T-helper 2 cell treated with Interferon-gamma antibody and Interleukin-4, amounts not matched to agents 5 μg/mL and 100 μg/mL, for 36 hours (primary cell): ENCODE measurements at regions not wholly inside any gene's neighbourhood (a gene's known extent, or its start where the extent isn't known, plus 50 kb on each side); places are given as distances from the start of the nearest gene placed in this dataset.
"Not testable (repeated sequence)": the region's sequence is repeated elsewhere in the genome, so short reads cannot be mapped to it uniquely, and the experiment has no call there.

Experiments
- DNase-seq: peaks from one replicate; pipeline ENCODE4 v3.0.0; 2021; ENCODE audit warnings: low spot score
- H3K27ac Mint-ChIP-seq: one replicate; pipeline ENCODE4 v1.8.0; 2021; ENCODE audit warnings: mild to moderate bottlenecking, mixed read lengths
- H3K27me3 Mint-ChIP-seq: one replicate; pipeline ENCODE4 v1.8.0; 2021; ENCODE audit warnings: low read depth, mixed read lengths
- H3K36me3 Mint-ChIP-seq: one replicate; pipeline ENCODE4 v1.8.0; 2021; ENCODE audit warnings: low read depth, mixed read lengths
- H3K4me1 Mint-ChIP-seq: one replicate; pipeline ENCODE4 v1.8.0; 2021; ENCODE audit warnings: low read depth, mixed read lengths
- H3K4me3 Mint-ChIP-seq: one replicate; pipeline ENCODE4 v1.8.0; 2022; ENCODE audit warnings: mild to moderate bottlenecking, moderate library complexity, mixed read lengths
- H3K9me3 Mint-ChIP-seq: one replicate; pipeline ENCODE4 v1.8.0; 2021; ENCODE audit warnings: mixed read lengths

- H3K4me1 Mint-ChIP-seq = no peaks in the 10 kb centered on the region
- no peaks in the 10 kb centered on the region for H3K27me3 Mint-ChIP-seq
- no peak overlapping the region for H3K4me3 Mint-ChIP-seq
- no peak overlapping the region for H3K27ac Mint-ChIP-seq
- H3K36me3 Mint-ChIP-seq = no peaks in the 10 kb centered on the region
- H3K9me3 Mint-ChIP-seq = no peaks in the 10 kb centered on the region
- no peak for DNase-seq
These were observed 338.2 kb downstream of the NR4A2 start for GRCh38 chr2:155994315-155994714.

- no peak for DNase-seq
These were observed 348.7 kb downstream of the NR4A2 start for GRCh38 chr2:155983845-155984244.

GRCh38 chr2:155982135-155982534 lies 350.4 kb downstream of the NR4A2 start:
- no peaks in the 10 kb centered on the region for H3K9me3 Mint-ChIP-seq
- no peak for DNase-seq

More at GRCh38 chr2:155983845-155984244, 348.7 kb downstream of the NR4A2 start:
- Mint-ChIP-seq H3K4me1 (peaks cover 3% of the 10 kb centered on the region), H3K27me3 (no peaks in the 10 kb centered on the region), H3K27ac (no peak overlapping the region), H3K9me3 (no peaks in the 10 kb centered on the region), H3K36me3 (no peaks in the 10 kb centered on the region), H3K4me3 (no peak overlapping the region)

GRCh38 chr2:155980941-155981560 lies 351.5 kb downstream of the NR4A2 start:
- H3K36me3 Mint-ChIP-seq = no peaks in the 10 kb centered on the region
- no peak overlapping the region for H3K4me3 Mint-ChIP-seq
- H3K27me3 Mint-ChIP-seq = no peaks in the 10 kb centered on the region
- DNase-seq = no peak
- H3K4me1 Mint-ChIP-seq = peaks cover 3% of the 10 kb centered on the region
- no peak overlapping the region for H3K27ac Mint-ChIP-seq
- H3K9me3 Mint-ChIP-seq = no peaks in the 10 kb centered on the region

More at GRCh38 chr2:155982135-155982534, 350.4 kb downstream of the NR4A2 start:
- peaks cover 3% of the 10 kb centered on the region for H3K4me1 Mint-ChIP-seq
- no peaks in the 10 kb centered on the region for H3K36me3 Mint-ChIP-seq
- no peak overlapping the region for H3K4me3 Mint-ChIP-seq
- no peak overlapping the region for H3K27ac Mint-ChIP-seq
- H3K27me3 Mint-ChIP-seq = no peaks in the 10 kb centered on the region

- Mint-ChIP-seq H3K36me3 (no peaks in the 10 kb centered on the region), H3K27me3 (no peaks in the 10 kb centered on the region), H3K27ac (no peak overlapping the region), H3K4me1 (no peaks in the 10 kb centered on the region), H3K4me3 (no peak overlapping the region), H3K9me3 (no peaks in the 10 kb centered on the region)
- DNase-seq = no peak
These were observed 356.8 kb downstream of the NR4A2 start for GRCh38 chr2:155975734-155976133.

- Mint-ChIP-seq H3K27me3 (no peaks in the 10 kb centered on the region), H3K4me1 (no peaks in the 10 kb centered on the region), H3K4me3 (no peak overlapping the region), H3K36me3 (no peaks in the 10 kb centered on the region), H3K27ac (no peak overlapping the region), H3K9me3 (no peaks in the 10 kb centered on the region)
- no peak for DNase-seq
These were observed 359.6 kb downstream of the NR4A2 start for GRCh38 chr2:155972916-155973315.

- H3K4me3 Mint-ChIP-seq, H3K4me1 Mint-ChIP-seq, H3K27ac Mint-ChIP-seq, H3K36me3 Mint-ChIP-seq, H3K9me3 Mint-ChIP-seq, DNase-seq, H3K27me3 Mint-ChIP-seq: not testable (repeated sequence)
These were observed 366.5 kb downstream of the NR4A2 start for GRCh38 chr2:155966064-155966471.

GRCh38 chr2:155965415-155966063 lies 367.0 kb downstream of the NR4A2 start:
- no peaks in the 10 kb centered on the region for H3K36me3 Mint-ChIP-seq
- H3K4me1 Mint-ChIP-seq = no peaks in the 10 kb centered on the region
- no peaks in the 10 kb centered on the region for H3K27me3 Mint-ChIP-seq
- H3K9me3 Mint-ChIP-seq = no peaks in the 10 kb centered on the region
- no peak for DNase-seq
- no peak overlapping the region for H3K4me3 Mint-ChIP-seq
- H3K27ac Mint-ChIP-seq = no peak overlapping the region

- H3K27ac Mint-ChIP-seq = no peak overlapping the region
- no peaks in the 10 kb centered on the region for H3K4me1 Mint-ChIP-seq
- H3K9me3 Mint-ChIP-seq = no peaks in the 10 kb centered on the region
- no peaks in the 10 kb centered on the region for H3K36me3 Mint-ChIP-seq
- no peak overlapping the region for H3K4me3 Mint-ChIP-seq
- no peaks in the 10 kb centered on the region for H3K27me3 Mint-ChIP-seq
- DNase-seq = no peak
These were observed 370.9 kb downstream of the NR4A2 start for GRCh38 chr2:155961641-155962040.

GRCh38 chr2:155958834-155959233 lies 373.7 kb downstream of the NR4A2 start:
- Mint-ChIP-seq H3K4me1 (no peaks in the 10 kb centered on the region), H3K4me3 (no peak overlapping the region), H3K36me3 (no peaks in the 10 kb centered on the region), H3K9me3 (no peaks in the 10 kb centered on the region), H3K27ac (no peak overlapping the region), H3K27me3 (no peaks in the 10 kb centered on the region)
- no peak for DNase-seq

GRCh38 chr2:155947069-155947468 lies 385.5 kb downstream of the NR4A2 start:
- Mint-ChIP-seq H3K9me3 (peaks cover 4% of the 10 kb centered on the region), H3K36me3 (no peaks in the 10 kb centered on the region), H3K27me3 (no peaks in the 10 kb centered on the region), H3K4me3 (no peak overlapping the region), H3K4me1 (no peaks in the 10 kb centered on the region), H3K27ac (no peak overlapping the region)
- no peak for DNase-seq

GRCh38 chr2:155944218-155944617 lies 388.3 kb downstream of the NR4A2 start:
- Mint-ChIP-seq H3K9me3 (peaks cover 4% of the 10 kb centered on the region), H3K27me3 (no peaks in the 10 kb centered on the region), H3K27ac (no peak overlapping the region), H3K36me3 (no peaks in the 10 kb centered on the region), H3K4me3 (no peak overlapping the region), H3K4me1 (no peaks in the 10 kb centered on the region)
- no peak for DNase-seq

- H3K27ac Mint-ChIP-seq = no peak overlapping the region
- H3K4me3 Mint-ChIP-seq = no peak overlapping the region
- no peaks in the 10 kb centered on the region for H3K4me1 Mint-ChIP-seq
- DNase-seq = no peak
- H3K36me3 Mint-ChIP-seq = no peaks in the 10 kb centered on the region
- no peaks in the 10 kb centered on the region for H3K27me3 Mint-ChIP-seq
- no peaks in the 10 kb centered on the region for H3K9me3 Mint-ChIP-seq
These were observed 402.2 kb downstream of the NR4A2 start for GRCh38 chr2:155930312-155930711.

- no peaks in the 10 kb centered on the region for H3K4me1 Mint-ChIP-seq
- H3K4me3 Mint-ChIP-seq = no peak overlapping the region
- H3K36me3 Mint-ChIP-seq = no peaks in the 10 kb centered on the region
- H3K27ac Mint-ChIP-seq = no peak overlapping the region
- no peaks in the 10 kb centered on the region for H3K27me3 Mint-ChIP-seq
- DNase-seq = no peak
- H3K9me3 Mint-ChIP-seq = peaks cover 3% of the 10 kb centered on the region
These were observed 415.1 kb downstream of the NR4A2 start for GRCh38 chr2:155917380-155917779.

GRCh38 chr2:155913356-155913755 lies 419.2 kb downstream of the NR4A2 start:
- Mint-ChIP-seq H3K36me3 (no peaks in the 10 kb centered on the region), H3K4me1 (no peaks in the 10 kb centered on the region), H3K9me3 (no peaks in the 10 kb centered on the region), H3K4me3 (no peak overlapping the region), H3K27me3 (no peaks in the 10 kb centered on the region), H3K27ac (no peak overlapping the region)
- DNase-seq = no peak
